Brain microvascular endothelial cell (primary cell): ENCODE measurements at regions not wholly inside any gene's neighbourhood (a gene's known extent, or its start where the extent isn't known, plus 50 kb on each side); places are given as distances from the start of the nearest gene placed in this dataset.
"Not testable (repeated sequence)": the region's sequence is repeated elsewhere in the genome, so short reads cannot be mapped to it uniquely, and the experiment has no call there.

Experiments
- DNase-seq: peaks from one replicate; pipeline ENCODE4 v3.0.0-alpha.2; 2020
- H3K27ac ChIP-seq: fragments of 250-450 bp; sonication (Bioruptor Pico); 2 replicates; pipeline ENCODE4 v1.5.1; 2020; ENCODE audit warnings: mild to moderate bottlenecking, moderate library complexity
- H3K27me3 ChIP-seq: fragments of 250-450 bp; sonication (Bioruptor Pico); replicated peaks from 2 replicates; pipeline ENCODE4 v1.5.1; 2020; ENCODE audit warnings: mild to moderate bottlenecking
- H3K36me3 ChIP-seq: fragments of 250-450 bp; sonication (Bioruptor Pico); replicated peaks from 2 replicates; pipeline ENCODE4 v1.5.1; 2020; ENCODE audit warnings: mild to moderate bottlenecking
- H3K4me3 ChIP-seq: 2 replicates; pipeline ENCODE4 v1.5.1; 2011; ENCODE audit warnings: low read depth, mild to moderate bottlenecking, control low read depth, low read length, moderate library complexity
- in situ Hi-C: cut with HindIII; loops from 2 replicates; pipeline ENCODE4 v1.10.0; 2017; ENCODE audit warnings: low sequenced_read_pairs, low pct_ligation_motif_present
- TF ChIP-seq, protein P1 (sequence below): IDR thresholded peaks from 2 replicates; pipeline ENCODE4 v1.5.1; 2011; ENCODE audit warnings: low read depth, mild to moderate bottlenecking, moderate library complexity, low read length, control low read depth, inconsistent platforms; ENCODE audit errors: missing control alignments

DNA sequence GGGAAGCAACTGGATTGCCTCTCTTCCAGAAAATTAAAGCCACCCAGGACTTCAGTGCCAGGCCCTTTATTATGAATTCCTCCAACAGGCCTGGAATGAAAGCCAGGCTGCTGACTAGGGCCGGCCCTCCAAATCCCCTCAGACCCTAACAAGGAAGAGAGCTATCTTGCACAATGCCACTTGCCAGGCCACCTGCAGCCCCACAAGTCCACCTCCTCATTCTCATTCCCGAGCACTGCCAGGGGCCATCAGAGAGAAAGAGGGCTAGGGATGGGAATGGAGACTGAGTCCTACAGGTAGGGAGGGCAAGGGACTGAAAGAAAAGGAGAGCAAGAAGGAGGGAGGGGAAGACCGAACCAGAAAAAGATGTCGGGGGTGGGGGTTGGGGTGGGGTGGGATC lies 86.5 kb downstream of the MRPL14 start:
- H3K36me3 ChIP-seq, result no peaks in the 10 kb centered on the region
- in situ Hi-C loops, result no loop called here
- H3K27me3 ChIP-seq, result no peaks in the 10 kb centered on the region
- DNase-seq, result no peak
- no peak overlapping the region for H3K27ac ChIP-seq
- H3K4me3 ChIP-seq, result no peak overlapping the region
- TF ChIP-seq, protein P1, sequence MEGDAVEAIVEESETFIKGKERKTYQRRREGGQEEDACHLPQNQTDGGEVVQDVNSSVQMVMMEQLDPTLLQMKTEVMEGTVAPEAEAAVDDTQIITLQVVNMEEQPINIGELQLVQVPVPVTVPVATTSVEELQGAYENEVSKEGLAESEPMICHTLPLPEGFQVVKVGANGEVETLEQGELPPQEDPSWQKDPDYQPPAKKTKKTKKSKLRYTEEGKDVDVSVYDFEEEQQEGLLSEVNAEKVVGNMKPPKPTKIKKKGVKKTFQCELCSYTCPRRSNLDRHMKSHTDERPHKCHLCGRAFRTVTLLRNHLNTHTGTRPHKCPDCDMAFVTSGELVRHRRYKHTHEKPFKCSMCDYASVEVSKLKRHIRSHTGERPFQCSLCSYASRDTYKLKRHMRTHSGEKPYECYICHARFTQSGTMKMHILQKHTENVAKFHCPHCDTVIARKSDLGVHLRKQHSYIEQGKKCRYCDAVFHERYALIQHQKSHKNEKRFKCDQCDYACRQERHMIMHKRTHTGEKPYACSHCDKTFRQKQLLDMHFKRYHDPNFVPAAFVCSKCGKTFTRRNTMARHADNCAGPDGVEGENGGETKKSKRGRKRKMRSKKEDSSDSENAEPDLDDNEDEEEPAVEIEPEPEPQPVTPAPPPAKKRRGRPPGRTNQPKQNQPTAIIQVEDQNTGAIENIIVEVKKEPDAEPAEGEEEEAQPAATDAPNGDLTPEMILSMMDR, result no peak

DNA sequence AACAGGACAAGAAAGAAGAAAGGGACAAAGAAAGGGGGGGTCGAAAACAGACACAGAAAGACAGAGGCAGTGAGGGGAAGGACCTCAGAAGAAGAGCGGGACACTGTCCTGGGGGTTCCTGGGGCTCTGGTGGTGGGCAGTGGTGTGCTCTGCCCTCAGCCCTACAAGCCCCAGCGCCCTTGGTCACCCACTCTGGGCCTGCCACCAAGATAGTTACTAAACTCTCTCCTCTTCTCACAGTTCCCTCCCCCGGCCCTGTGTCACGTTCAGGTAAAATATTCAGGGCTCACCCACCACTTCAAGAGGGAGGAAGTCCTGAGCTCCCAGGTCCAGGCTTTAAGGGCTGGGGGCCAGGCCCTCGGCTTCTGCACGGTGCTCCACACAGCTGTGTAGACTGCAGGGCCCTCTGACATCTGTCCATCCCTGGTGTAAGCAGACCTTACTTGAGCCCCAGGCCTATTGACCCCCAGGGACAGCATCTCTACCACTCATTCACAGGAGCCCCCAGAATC lies 87.4 kb downstream of the MRPL14 start:
- Histone ChIP-seq H3K4me3 (no peak overlapping the region), H3K36me3 (no peaks in the 10 kb centered on the region), H3K27ac (no peak overlapping the region), H3K27me3 (no peaks in the 10 kb centered on the region)
- TF ChIP-seq, protein P1, result no peak
- in situ Hi-C loops, result no loop called here
- DNase-seq, result no peak

DNA sequence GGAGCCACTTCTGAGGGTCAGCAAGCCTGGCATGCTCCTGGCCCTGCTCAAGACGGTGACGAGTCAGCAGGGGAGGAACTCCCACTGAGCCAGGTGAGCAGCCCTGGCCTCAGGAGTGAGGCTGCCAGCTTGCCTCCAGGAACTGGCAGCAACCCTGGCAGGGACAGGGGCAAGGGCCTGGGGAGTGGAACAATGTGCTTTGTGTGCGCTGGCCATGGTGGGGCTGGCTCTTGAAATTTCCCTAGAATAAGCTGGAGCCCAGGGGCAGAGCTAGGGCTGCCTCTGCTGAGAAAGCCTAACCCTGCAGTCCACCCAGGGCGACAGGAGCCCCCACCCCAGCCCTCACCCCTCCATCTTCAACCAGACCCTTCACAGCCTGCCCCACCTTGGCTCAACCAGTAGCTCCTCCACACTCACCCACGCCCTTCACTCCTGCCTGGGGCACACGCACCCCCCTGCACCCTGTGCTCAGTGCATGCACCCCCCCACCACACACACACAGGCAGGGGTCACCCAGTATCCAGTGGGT lies 88.0 kb downstream of the MRPL14 start:
- DNase-seq, result no peak
- Histone ChIP-seq H3K36me3 (no peaks in the 10 kb centered on the region), H3K27me3 (no peaks in the 10 kb centered on the region), H3K4me3 (no peak overlapping the region), H3K27ac (no peak overlapping the region)
- in situ Hi-C loops, result no loop called here
- TF ChIP-seq, protein P1, result no peak

DNA sequence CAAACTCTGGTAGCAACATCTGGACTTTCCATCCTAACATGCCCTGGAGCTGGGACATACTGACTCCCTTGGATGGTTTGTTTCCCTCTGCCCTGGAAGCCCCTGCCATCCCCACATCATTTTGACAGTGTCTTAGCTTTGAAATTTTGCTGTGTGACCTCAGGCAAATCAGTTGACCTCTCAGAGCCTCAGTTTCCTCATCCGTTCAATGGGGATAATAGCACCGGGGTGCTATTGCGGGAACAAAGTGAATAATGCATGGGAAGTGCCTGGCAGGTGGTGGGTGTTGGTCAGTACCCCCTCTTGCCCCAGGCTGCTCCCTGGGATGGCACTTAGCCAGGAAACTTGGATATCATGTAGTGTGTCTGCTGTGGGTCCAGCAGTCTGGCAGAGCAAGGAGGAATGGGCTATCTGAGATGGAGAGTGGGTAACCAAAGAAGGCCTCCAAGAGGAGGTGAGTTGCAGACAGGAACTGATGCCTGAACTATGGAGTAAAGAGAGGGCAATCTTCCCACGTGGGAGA lies 88.6 kb downstream of the MRPL14 start:
- no peaks in the 10 kb centered on the region for H3K36me3 ChIP-seq
- in situ Hi-C loops, result no loop called here
- TF ChIP-seq, protein P1, result no peak

DNA sequence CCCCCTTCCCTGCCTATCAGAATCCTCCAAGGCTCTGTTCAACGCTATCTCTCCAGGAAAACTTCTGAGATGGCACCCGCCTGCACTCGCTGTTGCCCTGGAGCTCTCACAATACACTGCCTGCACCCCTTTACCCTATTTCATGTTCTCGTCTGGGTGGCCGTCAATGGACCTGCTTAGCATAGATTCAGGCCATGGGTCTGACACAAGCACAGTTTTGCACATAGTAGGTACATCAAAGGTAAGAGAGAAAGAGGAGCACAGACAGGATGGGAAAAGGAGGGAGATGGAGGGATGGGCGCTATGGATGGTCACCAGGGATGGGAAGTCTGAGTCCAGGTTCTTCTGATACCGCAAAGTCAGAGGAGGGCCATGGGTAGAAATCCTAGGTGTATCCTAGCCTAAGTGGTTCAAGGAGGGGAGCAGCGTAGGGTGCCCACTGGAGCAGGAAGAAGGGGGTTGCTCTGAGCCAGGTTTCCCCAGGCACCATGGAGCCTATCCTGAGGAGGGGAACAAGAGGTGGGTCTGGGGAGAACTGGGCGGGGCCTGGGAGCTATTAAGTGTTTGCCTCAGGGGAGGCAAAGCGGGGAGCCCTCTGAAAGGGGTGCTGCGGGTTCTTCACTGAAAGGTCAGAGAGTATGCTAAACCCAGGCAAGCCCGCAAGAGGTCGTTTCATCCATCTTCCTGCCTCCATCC lies 89.3 kb downstream of the MRPL14 start:
- Histone ChIP-seq H3K36me3 (no peaks in the 10 kb centered on the region), H3K4me3 (no peak overlapping the region), H3K27me3 (no peaks in the 10 kb centered on the region), H3K27ac (no peak overlapping the region)
- in situ Hi-C loops, result no loop called here
- DNase-seq, result no peak
- TF ChIP-seq, protein P1, result no peak

More for the DNA sequence above, 88.6 kb downstream of the MRPL14 start:
- Histone ChIP-seq H3K27me3 (no peaks in the 10 kb centered on the region), H3K27ac (no peak overlapping the region), H3K4me3 (no peak overlapping the region)
- DNase-seq, result no peak

DNA sequence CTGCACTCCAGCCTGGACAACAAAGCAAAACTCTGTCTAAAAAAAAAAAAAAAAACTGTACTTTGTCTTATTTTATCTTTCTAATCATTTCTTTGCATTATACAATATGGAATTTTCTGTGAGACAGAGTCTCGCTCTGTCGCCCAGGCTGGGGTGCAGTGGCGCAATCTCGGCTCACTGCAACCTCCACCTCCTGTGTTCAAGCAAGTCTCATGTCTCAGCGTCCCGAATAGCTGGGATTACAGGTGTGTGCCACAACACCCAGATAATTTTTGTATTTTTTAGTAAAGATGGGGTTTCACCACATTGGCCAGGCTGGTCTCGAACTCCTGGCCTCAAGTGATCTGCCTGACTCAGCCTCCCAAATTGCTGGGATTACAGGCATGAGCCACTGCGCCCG lies 90.0 kb downstream of the MRPL14 start:
- H3K4me3 ChIP-seq, DNase-seq, H3K27me3 ChIP-seq, in situ Hi-C loops, H3K27ac ChIP-seq, H3K36me3 ChIP-seq: not testable (repeated sequence)
